ENCODE measurements at regions not wholly inside any gene's neighbourhood (a gene's known extent, or its start where the extent isn't known, plus 50 kb on each side); places are given as distances from the start of the nearest gene placed in this dataset.

DNA sequence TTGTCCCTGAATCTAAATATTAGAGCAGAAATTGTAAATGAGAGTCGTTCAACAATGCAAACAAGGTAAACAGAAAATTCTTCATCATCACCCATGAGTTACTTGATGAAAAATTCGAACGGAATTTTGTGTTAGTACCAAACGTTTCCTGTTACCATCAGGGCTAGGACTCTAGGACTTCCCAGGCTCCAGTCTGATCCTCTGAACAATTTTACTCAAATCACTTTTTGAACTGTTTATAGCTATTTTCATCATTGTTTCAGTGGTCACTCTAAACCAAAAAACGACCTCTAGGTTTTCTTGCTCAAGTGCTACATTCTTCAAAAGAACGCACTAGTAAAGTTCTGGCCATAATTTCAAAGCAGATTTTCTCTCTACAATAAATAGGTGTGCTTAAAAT lies 273.3 kb downstream of the MREG start:
- no peak for DNase-seq (ENCODE audit: low read depth)

DNA sequence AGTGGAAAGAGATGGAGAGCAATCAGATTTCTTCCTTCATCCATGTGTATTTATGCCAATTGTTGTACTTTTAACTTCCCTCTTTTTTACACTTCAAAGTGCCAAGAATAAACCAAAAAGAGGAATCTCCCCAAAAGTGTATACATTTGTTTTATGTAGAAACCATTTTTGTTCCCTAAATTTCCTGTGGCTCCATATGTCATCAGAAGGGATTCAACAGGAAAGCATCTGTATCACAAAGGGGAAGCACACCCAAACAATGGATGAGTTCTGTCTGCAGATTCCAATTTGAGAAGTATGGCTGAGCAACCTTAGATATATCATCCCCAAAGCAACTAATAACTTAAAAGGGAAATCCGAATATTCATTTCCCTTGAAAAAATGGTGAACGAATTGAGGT lies 275.0 kb downstream of the MREG start:
- TF ChIP-seq, protein P1, sequence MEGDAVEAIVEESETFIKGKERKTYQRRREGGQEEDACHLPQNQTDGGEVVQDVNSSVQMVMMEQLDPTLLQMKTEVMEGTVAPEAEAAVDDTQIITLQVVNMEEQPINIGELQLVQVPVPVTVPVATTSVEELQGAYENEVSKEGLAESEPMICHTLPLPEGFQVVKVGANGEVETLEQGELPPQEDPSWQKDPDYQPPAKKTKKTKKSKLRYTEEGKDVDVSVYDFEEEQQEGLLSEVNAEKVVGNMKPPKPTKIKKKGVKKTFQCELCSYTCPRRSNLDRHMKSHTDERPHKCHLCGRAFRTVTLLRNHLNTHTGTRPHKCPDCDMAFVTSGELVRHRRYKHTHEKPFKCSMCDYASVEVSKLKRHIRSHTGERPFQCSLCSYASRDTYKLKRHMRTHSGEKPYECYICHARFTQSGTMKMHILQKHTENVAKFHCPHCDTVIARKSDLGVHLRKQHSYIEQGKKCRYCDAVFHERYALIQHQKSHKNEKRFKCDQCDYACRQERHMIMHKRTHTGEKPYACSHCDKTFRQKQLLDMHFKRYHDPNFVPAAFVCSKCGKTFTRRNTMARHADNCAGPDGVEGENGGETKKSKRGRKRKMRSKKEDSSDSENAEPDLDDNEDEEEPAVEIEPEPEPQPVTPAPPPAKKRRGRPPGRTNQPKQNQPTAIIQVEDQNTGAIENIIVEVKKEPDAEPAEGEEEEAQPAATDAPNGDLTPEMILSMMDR (IDR thresholded peaks at IDR 0.05; ENCODE audit: insufficient read depth, low read depth, low read length, missing control alignments): no peak
- no peak for DNase-seq (ENCODE audit: low read depth)
- H3K4me3 ChIP-seq (ENCODE audit: low read depth, low read length): no peak overlapping the region

More for the DNA sequence above, 273.3 kb downstream of the MREG start:
- no peak overlapping the region for H3K4me3 ChIP-seq (ENCODE audit: low read depth, low read length)
- TF ChIP-seq, protein P1 (IDR thresholded peaks at IDR 0.05; ENCODE audit: insufficient read depth, low read depth, low read length, missing control alignments): no peak

DNA sequence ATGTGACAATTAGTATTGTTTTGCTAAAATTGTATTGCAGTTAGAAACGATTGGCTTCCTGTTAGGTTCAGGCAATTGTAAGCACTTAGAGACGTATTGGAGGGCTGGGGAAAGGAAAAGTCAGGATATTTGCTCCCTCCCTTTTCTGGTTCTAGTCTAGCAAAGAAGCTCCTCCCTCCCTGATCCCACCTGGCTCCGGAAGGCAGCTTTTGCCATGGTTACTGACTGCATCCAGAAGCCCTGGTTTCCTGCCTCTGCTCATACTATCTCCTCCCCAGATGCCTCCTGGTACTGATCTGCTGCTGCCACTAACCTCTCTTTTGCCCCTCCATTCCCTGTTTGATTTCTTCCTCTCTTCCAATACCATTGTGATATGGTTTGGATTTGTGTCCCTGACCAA lies 275.9 kb downstream of the MREG start:
- TF ChIP-seq, protein P1 (IDR thresholded peaks at IDR 0.05; ENCODE audit: insufficient read depth, low read depth, low read length, missing control alignments): no peak
- H3K4me3 ChIP-seq (ENCODE audit: low read depth, low read length): no peak overlapping the region
- no peak for DNase-seq (ENCODE audit: low read depth)

DNA sequence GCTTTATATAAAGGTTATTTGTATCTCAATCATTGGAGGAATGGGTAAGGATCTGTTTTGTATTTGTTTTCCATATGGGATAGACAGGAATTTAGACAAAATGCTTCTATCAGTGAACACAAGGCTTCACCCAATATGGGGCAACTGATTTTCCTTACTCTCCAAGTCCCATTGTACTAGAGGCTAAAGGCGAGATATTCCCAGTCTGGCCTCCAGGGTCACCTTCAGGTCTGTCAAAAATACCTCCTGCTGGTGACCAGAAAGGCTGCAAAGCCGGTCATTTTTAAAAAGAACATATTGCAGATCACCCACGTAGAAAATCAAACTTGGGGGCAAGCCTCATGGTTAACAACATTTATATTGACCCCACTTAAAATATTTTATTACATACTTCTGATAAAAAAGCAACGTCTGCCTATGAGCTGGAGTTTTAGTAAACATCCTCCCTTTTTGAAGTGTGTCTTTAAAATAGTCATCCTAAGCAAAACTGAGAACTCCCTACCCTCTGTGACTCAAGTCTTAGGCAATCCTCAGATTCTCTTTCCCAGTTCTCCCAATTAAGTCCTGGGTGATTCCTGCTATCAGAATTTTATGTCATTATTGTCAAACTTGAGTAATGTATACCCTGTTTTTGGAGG lies 276.6 kb downstream of the MREG start:
- H3K4me3 ChIP-seq (ENCODE audit: low read depth, low read length): no peak overlapping the region
- DNase-seq (ENCODE audit: low read depth): no peak

DNA sequence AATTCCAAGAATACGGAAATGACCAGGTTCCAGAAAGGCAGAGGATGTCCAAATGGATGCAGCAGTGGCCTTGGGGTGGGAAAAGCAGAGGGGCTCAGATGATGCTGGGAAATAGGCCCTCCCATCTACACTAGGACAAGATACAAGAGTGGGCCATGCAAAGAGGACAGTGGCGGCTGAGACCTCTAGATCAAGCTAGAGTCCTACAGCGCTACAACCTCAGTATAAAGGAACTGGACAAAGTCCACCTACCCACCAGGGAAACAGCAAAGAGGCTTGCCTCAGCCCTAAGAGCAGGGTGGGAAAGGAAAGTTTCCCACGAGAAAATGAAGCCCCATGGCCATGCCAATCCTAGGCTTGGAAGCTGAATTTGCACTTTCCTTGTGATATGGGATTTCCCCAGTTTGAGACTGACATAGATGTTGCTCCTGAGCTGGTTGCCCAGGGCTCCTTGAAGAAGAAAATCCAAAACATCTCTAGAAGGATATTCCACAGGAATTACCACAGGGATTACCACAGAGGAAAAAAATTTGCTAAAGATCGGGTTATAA lies 282.2 kb downstream of the MREG start:
- TF ChIP-seq, protein P1 (IDR thresholded peaks at IDR 0.05; ENCODE audit: insufficient read depth, low read depth, low read length, missing control alignments): no peak
- DNase-seq (ENCODE audit: low read depth): no peak

More for the DNA sequence above, 276.6 kb downstream of the MREG start:
- TF ChIP-seq, protein P1 (IDR thresholded peaks at IDR 0.05; ENCODE audit: insufficient read depth, low read depth, low read length, missing control alignments): no peak

DNA sequence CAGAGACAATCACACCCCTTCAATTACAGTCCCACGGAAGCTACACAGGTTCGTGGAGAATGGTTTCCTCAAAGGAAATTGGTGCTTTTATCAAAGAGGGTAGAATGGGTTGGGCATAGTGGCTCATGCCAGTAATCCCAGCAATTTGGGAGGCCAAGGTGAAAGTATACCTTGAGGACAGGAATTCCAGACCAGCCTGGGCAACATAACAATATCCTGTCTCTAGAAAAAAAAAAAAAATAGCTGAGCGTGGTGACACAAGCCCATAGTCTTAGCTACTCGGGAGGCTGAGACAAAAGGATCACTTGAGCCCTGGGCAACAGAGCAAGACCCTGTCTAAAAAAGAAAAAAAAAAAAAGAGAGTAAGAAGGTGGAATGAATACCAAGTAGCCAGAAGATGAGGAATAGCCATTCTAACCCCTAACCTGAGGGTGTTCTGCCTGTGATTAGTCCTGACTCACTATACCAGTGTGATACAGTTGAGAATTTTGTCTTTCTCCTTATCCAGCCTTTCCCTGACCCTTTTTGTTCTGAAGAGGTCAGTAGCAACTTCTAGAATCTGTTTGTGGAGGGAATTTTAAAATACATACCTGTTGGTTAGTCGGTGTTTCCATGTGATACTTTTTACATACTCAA lies 283.2 kb downstream of the MREG start:
- H3K4me3 ChIP-seq (ENCODE audit: low read depth, low read length): no peak overlapping the region
- no peak for DNase-seq (ENCODE audit: low read depth)
- TF ChIP-seq, protein P1 (IDR thresholded peaks at IDR 0.05; ENCODE audit: insufficient read depth, low read depth, low read length, missing control alignments): no peak

More for the DNA sequence above, 282.2 kb downstream of the MREG start:
- no peak overlapping the region for H3K4me3 ChIP-seq (ENCODE audit: low read depth, low read length)

All from GM12865 (cell line).